Prostate gland (tissue), 2 donors: ENCODE measurements at regions not wholly inside any gene's neighbourhood (a gene's known extent, or its start where the extent isn't known, plus 50 kb on each side); places are given as distances from the start of the nearest gene placed in this dataset.

Experiments
- DNase-seq: peaks from one replicate; pipeline ENCODE4 v3.0.0-alpha.2; 2019; ENCODE audit warnings: low spot score
- H3K27ac ChIP-seq, 2 donors: fragments of 200-600 bp; sonication (generic); 2 replicates each; pipeline ENCODE4 v1.5.1; 2017 to 2019
- H3K27me3 ChIP-seq: fragments of 200-600 bp; sonication (generic); replicated peaks from 2 replicates; pipeline ENCODE4 v1.5.1; 2019; ENCODE audit not compliant: insufficient read depth
- H3K36me3 ChIP-seq, 2 donors: fragments of 200-600 bp; sonication (generic); 1 replicate in 1 of 2; 2 replicates in 1 of 2; pipeline versions ENCODE4 v1.5.1 to v1.8.1; 2017 to 2019
- H3K4me1 ChIP-seq: fragments of 200-600 bp; sonication (generic); replicated peaks from 2 replicates; pipeline ENCODE4 v1.5.1; 2019
- H3K4me3 ChIP-seq, 2 donors: fragments of 200-600 bp; sonication (generic); 2 replicates each; pipeline ENCODE4 v1.5.1; 2017 to 2019
- H3K9me3 ChIP-seq: fragments of 200-600 bp; sonication (generic); 2 replicates; pipeline ENCODE4 v1.5.1; 2017
- POLR2A ChIP-seq: fragments of 450-650 bp; IDR thresholded peaks from one replicate; pipeline ENCODE4 v1.6.1; 2016; ENCODE audit warnings: antibody characterized with exemption, mild to moderate bottlenecking
- POLR2AphosphoS5 ChIP-seq: sonication (generic); formaldehyde crosslinking; IDR thresholded peaks from one replicate; pipeline ENCODE4 v1.6.1; 2017; ENCODE audit warnings: antibody characterized with exemption
- WGBS: methylation state at CpG from one replicate; pipeline ENCODE4 v1.1.5; 2018; 5-methylcytosine and 5-hydroxymethylcytosine counted together
- intact Hi-C: fragments of 100-400 bp; cut with DNase I; formaldehyde crosslinking; loops from one replicate; pipeline ENCODE4 v1.14.2; 2022
- TF ChIP-seq, protein P1 (sequence below), 4 experiments: fragments of 200-600 bp in 2 of 4; fragments of 450-650 bp in 2 of 4; sonication (generic) in 2 of 4; IDR thresholded peaks; 1 replicate in 3 of 4; 2 replicates in 1 of 4; pipeline ENCODE4 v1.5.1; 2016 to 2019; ENCODE audit warnings: antibody characterized with exemption in 4 of 4, mild to moderate bottlenecking in 2 of 4, moderate library complexity in 2 of 4

DNA sequence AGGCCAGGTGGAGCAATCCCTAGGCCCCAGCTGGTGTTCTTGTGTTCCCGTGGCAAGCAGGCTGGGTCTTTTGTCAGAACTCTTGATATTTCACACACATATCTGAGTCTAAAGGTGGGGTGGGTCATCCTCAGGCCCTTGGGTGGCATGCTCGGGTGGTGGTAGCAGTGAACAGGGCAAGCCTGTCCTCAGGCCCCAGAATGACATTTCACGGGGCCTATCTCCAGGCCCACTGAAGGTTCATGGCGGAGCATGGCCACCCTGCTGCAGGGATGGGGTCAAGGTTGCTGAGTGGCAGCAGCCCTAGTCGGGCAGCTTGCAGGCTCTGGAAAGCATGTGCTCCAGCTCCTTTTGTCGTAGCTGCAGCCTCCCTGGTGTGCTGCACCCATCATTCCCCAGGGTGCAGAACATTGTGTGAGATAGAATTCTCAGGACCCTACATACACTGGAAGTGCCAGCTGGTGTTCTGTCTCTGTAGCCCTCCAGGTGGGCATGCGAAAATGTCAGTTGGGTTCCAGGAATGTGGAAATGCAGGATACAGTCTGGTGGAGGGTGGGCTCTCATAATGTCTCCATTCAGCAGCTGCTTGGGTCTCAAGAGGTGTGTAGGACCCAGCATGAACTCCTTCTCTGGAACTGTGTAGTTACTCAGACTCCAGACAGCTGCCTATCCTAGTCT is 1571.8 kb downstream of the STIM2 start:
- no peak for DNase-seq
- no peaks in the 10 kb centered on the region for H3K36me3 ChIP-seq
- intact Hi-C loops, result no loop called here
- H3K4me3 ChIP-seq, result no peak overlapping the region
- H3K27ac ChIP-seq, result no peak overlapping the region
- H3K4me1 ChIP-seq, result no peaks in the 10 kb centered on the region
- TF ChIP-seq POLR2AphosphoS5 (no peak), POLR2A (no peak)
- TF ChIP-seq, protein P1, sequence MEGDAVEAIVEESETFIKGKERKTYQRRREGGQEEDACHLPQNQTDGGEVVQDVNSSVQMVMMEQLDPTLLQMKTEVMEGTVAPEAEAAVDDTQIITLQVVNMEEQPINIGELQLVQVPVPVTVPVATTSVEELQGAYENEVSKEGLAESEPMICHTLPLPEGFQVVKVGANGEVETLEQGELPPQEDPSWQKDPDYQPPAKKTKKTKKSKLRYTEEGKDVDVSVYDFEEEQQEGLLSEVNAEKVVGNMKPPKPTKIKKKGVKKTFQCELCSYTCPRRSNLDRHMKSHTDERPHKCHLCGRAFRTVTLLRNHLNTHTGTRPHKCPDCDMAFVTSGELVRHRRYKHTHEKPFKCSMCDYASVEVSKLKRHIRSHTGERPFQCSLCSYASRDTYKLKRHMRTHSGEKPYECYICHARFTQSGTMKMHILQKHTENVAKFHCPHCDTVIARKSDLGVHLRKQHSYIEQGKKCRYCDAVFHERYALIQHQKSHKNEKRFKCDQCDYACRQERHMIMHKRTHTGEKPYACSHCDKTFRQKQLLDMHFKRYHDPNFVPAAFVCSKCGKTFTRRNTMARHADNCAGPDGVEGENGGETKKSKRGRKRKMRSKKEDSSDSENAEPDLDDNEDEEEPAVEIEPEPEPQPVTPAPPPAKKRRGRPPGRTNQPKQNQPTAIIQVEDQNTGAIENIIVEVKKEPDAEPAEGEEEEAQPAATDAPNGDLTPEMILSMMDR (IDR thresholded peaks at IDR 0.05), result no peak
- no peaks in the 10 kb centered on the region for H3K9me3 ChIP-seq
- H3K27me3 ChIP-seq, result no peaks in the 10 kb centered on the region
- WGBS, result 92% methylated on average over 6 of the region's 7 CpGs

- Histone ChIP-seq H3K9me3 (no peaks in the 10 kb centered on the region), H3K4me3 (no peak overlapping the region), H3K27ac (no peak overlapping the region), H3K36me3 (no peaks in the 10 kb centered on the region), H3K27me3 (no peaks in the 10 kb centered on the region), H3K4me1 (no peaks in the 10 kb centered on the region)
- intact Hi-C loops, result no loop called here
- no peak for DNase-seq
- TF ChIP-seq POLR2A (no peak), POLR2AphosphoS5 (no peak)
- TF ChIP-seq, protein P1 (IDR thresholded peaks at IDR 0.05), result no peak
- 7% methylated on average over 2 of the region's 2 CpGs for WGBS
Observed at GRCh38 chr4:28435314-28435713, 1574.7 kb downstream of the STIM2 start.

- H3K27ac ChIP-seq, result no peak overlapping the region
- H3K27me3 ChIP-seq, result no peaks in the 10 kb centered on the region
- H3K9me3 ChIP-seq, result no peaks in the 10 kb centered on the region
- no peaks in the 10 kb centered on the region for H3K4me1 ChIP-seq
- intact Hi-C loops, result no loop called here
- no peaks in the 10 kb centered on the region for H3K36me3 ChIP-seq
- TF ChIP-seq POLR2A (no peak), POLR2AphosphoS5 (no peak)
- TF ChIP-seq, protein P1 (IDR thresholded peaks at IDR 0.05), result no peak
- WGBS, result 79% methylated on average over 10 of the region's 10 CpGs
- DNase-seq, result no peak
- H3K4me3 ChIP-seq, result no peak overlapping the region
Observed at GRCh38 chr4:28436191-28437080, 1575.8 kb downstream of the STIM2 start.

GRCh38 chr4:28443371-28443770 is 1582.7 kb downstream of the STIM2 start:
- Histone ChIP-seq H3K4me3 (no peak overlapping the region), H3K27ac (no peak overlapping the region), H3K27me3 (no peaks in the 10 kb centered on the region), H3K9me3 (no peaks in the 10 kb centered on the region), H3K4me1 (no peaks in the 10 kb centered on the region), H3K36me3 (no peaks in the 10 kb centered on the region)
- TF ChIP-seq POLR2AphosphoS5 (no peak), POLR2A (no peak)
- TF ChIP-seq, protein P1 (IDR thresholded peaks at IDR 0.05), result no peak
- intact Hi-C loops, result no loop called here
- WGBS, result 98% methylated on average over 3 of the region's 3 CpGs
- no peak for DNase-seq
